OCI-LY3 (cell line): ENCODE measurements at regions not wholly inside any gene's neighbourhood (a gene's known extent, or its start where the extent isn't known, plus 50 kb on each side); places are given as distances from the start of the nearest gene placed in this dataset.

Experiments
- EZH2phosphoT487 ChIP-seq: fragments of 200-600 bp; shearing (Covaris generic); IDR thresholded peaks from 2 replicates; pipeline ENCODE4 v1.6.1; 2018; ENCODE audit warnings: antibody characterized with exemption, mixed run types, low read depth
- TF ChIP-seq, protein P1 (sequence below): fragments of 200-600, 300-600 bp; sonication (generic); IDR thresholded peaks from 2 replicates; pipeline ENCODE4 v1.5.1; 2014; ENCODE audit warnings: antibody characterized with exemption, low read length, low read depth

DNA sequence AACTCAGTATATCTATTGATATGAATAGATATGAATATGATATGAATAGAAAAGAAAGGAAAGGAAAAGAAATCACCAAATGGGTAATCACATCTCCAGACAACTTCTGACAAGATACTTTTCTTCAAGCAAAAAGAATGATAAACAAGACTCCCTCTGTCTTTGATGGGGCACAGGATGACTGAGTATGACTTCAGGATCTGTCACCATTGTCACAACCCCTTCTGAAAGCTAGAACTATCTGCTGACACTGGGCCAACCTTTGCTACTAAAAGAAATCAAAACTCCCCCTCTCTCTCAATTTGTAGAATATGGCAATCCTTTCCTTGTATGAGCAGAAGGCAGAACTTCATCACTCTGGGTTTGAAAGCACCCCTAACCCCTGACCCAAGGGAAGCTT lies 267.2 kb upstream of the RASGEF1B start:
- TF ChIP-seq, protein P1, sequence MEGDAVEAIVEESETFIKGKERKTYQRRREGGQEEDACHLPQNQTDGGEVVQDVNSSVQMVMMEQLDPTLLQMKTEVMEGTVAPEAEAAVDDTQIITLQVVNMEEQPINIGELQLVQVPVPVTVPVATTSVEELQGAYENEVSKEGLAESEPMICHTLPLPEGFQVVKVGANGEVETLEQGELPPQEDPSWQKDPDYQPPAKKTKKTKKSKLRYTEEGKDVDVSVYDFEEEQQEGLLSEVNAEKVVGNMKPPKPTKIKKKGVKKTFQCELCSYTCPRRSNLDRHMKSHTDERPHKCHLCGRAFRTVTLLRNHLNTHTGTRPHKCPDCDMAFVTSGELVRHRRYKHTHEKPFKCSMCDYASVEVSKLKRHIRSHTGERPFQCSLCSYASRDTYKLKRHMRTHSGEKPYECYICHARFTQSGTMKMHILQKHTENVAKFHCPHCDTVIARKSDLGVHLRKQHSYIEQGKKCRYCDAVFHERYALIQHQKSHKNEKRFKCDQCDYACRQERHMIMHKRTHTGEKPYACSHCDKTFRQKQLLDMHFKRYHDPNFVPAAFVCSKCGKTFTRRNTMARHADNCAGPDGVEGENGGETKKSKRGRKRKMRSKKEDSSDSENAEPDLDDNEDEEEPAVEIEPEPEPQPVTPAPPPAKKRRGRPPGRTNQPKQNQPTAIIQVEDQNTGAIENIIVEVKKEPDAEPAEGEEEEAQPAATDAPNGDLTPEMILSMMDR = no peak
- TF ChIP-seq EZH2phosphoT487 = no peak
